ENCODE measurements at regions not wholly inside any gene's neighbourhood (a gene's known extent, or its start where the extent isn't known, plus 50 kb on each side); places are given as distances from the start of the nearest gene placed in this dataset.
A peak's percentile ranks its signal among the peaks of the same experiment; 100 is the strongest.

- H3K27ac Mint-ChIP-seq = no peak overlapping the region
- H3K4me1 Mint-ChIP-seq = peaks cover 25% of the 10 kb centered on the region
- TF ChIP-seq, protein P1, sequence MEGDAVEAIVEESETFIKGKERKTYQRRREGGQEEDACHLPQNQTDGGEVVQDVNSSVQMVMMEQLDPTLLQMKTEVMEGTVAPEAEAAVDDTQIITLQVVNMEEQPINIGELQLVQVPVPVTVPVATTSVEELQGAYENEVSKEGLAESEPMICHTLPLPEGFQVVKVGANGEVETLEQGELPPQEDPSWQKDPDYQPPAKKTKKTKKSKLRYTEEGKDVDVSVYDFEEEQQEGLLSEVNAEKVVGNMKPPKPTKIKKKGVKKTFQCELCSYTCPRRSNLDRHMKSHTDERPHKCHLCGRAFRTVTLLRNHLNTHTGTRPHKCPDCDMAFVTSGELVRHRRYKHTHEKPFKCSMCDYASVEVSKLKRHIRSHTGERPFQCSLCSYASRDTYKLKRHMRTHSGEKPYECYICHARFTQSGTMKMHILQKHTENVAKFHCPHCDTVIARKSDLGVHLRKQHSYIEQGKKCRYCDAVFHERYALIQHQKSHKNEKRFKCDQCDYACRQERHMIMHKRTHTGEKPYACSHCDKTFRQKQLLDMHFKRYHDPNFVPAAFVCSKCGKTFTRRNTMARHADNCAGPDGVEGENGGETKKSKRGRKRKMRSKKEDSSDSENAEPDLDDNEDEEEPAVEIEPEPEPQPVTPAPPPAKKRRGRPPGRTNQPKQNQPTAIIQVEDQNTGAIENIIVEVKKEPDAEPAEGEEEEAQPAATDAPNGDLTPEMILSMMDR (IDR thresholded peaks at IDR 0.05) = no peak
- no peak for DNase-seq
- no peak overlapping the region for H3K4me3 Mint-ChIP-seq
- no peaks in the 10 kb centered on the region for H3K9me3 Mint-ChIP-seq
- H3K27me3 Mint-ChIP-seq (ENCODE audit: low read depth, poor library complexity) = no peaks in the 10 kb centered on the region
- no peaks in the 10 kb centered on the region for H3K36me3 Mint-ChIP-seq (ENCODE audit: low read depth)
These were observed 58.9 kb upstream of the NFKB1 start for GRCh38 chr4:102441978-102442911.

- TF ChIP-seq, protein P1 (IDR thresholded peaks at IDR 0.05) = no peak
- no peak overlapping the region for H3K4me3 Mint-ChIP-seq
These were observed 56.4 kb upstream of the NFKB1 start for GRCh38 chr4:102444752-102445151.

DNA sequence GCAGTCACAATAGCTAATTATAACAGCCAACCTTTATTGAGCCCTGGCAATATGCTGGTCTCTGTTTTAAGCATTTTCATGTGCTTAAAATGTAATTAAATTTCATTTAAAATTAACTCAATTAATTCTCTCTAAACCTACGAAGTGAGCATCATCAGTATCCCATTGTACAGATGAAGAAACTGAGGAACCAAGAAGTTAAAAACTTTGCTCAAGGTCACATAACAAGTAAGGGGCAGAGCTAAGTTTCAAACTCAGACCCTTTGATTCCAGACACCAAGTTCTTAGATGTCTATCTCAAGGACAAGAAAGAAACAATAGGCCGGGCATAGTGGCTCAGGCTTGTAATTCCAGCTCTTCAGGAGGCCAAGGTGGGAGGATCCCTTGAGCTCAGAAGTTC is 55.9 kb upstream of the NFKB1 start:
- no peaks in the 10 kb centered on the region for H3K9me3 Mint-ChIP-seq
- no peak for DNase-seq
- TF ChIP-seq, protein P1 (IDR thresholded peaks at IDR 0.05) = no peak
- no peaks in the 10 kb centered on the region for H3K36me3 Mint-ChIP-seq (ENCODE audit: low read depth)
- H3K27me3 Mint-ChIP-seq (ENCODE audit: low read depth, poor library complexity) = no peaks in the 10 kb centered on the region
- no peak overlapping the region for H3K27ac Mint-ChIP-seq
- H3K4me1 Mint-ChIP-seq = no peaks in the 10 kb centered on the region
- H3K4me3 Mint-ChIP-seq = no peak overlapping the region

More at GRCh38 chr4:102444752-102445151, 56.4 kb upstream of the NFKB1 start:
- Mint-ChIP-seq H3K36me3 (ENCODE audit: low read depth) (no peaks in the 10 kb centered on the region), H3K4me1 (peaks cover under 1% of the 10 kb centered on the region), H3K27me3 (ENCODE audit: low read depth, poor library complexity) (no peaks in the 10 kb centered on the region), H3K9me3 (no peaks in the 10 kb centered on the region), H3K27ac (no peak overlapping the region)
- no peak for DNase-seq

DNA sequence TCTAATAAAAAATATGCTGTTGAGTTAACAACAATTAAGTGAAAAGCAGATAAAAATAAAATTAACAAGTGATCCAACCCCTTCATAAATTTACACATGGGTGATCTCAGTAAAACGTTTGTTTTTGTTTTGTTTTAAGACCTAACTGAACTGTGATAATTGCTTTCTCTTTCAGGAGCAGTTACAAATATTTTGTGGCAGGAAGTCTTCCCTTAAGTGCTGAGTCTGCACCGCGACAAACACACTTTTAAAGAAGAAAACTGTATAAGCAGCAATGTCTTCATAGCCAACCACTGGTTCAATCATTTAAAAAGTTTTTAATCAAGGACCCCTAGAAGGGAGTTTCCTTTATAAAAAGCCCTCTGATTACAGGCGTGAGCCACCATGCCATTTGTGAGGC is 53.7 kb upstream of the NFKB1 start:
- TF ChIP-seq, protein P1 (IDR thresholded peaks at IDR 0.05) = no peak
- Mint-ChIP-seq H3K27ac (no peak overlapping the region), H3K36me3 (ENCODE audit: low read depth) (no peaks in the 10 kb centered on the region), H3K4me3 (no peak overlapping the region), H3K4me1 (no peaks in the 10 kb centered on the region), H3K9me3 (no peaks in the 10 kb centered on the region), H3K27me3 (ENCODE audit: low read depth, poor library complexity) (no peaks in the 10 kb centered on the region)
- DNase-seq = no peak

GRCh38 chr4:102449751-102450352 is 51.3 kb upstream of the NFKB1 start:
- H3K4me3 Mint-ChIP-seq = no peak overlapping the region
- no peak overlapping the region for H3K27ac Mint-ChIP-seq
- peak; percentile 30 for DNase-seq
- no peaks in the 10 kb centered on the region for H3K9me3 Mint-ChIP-seq
- H3K36me3 Mint-ChIP-seq (ENCODE audit: low read depth) = no peaks in the 10 kb centered on the region
- no peaks in the 10 kb centered on the region for H3K4me1 Mint-ChIP-seq
- TF ChIP-seq, protein P1 (IDR thresholded peaks at IDR 0.05) = peak; percentile 60
- H3K27me3 Mint-ChIP-seq (ENCODE audit: low read depth, poor library complexity) = no peaks in the 10 kb centered on the region
